Trophoblast cell (in vitro differentiated cells and primary cell): ENCODE measurements at regions not wholly inside any gene's neighbourhood (a gene's known extent, or its start where the extent isn't known, plus 50 kb on each side); places are given as distances from the start of the nearest gene placed in this dataset.

Source experiments
- DNase-seq, 2 donors: peaks; one replicate each; pipeline ENCODE4 v3.0.0-alpha.2; 2016
- H2AFZ ChIP-seq: 2 replicates; pipeline ENCODE4 v1.6.1; 2013; ENCODE audit warnings: low read length, moderate library complexity, mild to moderate bottlenecking; ENCODE audit not compliant: insufficient read depth, poor library complexity
- H2AK5ac ChIP-seq: 2 replicates; pipeline ENCODE4 v1.6.1; 2013; ENCODE audit warnings: mild to moderate bottlenecking, low read length
- H2BK120ac ChIP-seq: 2 replicates; pipeline ENCODE4 v1.6.1; 2013; ENCODE audit warnings: low read length, mild to moderate bottlenecking, moderate library complexity; ENCODE audit not compliant: insufficient read depth, poor library complexity
- H2BK12ac ChIP-seq: 2 replicates; pipeline ENCODE4 v1.6.1; 2013; ENCODE audit warnings: mild to moderate bottlenecking, low read length, moderate library complexity
- H2BK5ac ChIP-seq: 2 replicates; pipeline ENCODE4 v1.6.1; 2013; ENCODE audit warnings: low read length, low read depth, moderate library complexity, mild to moderate bottlenecking; ENCODE audit not compliant: poor library complexity
- H3K14ac ChIP-seq: 2 replicates; pipeline ENCODE4 v1.6.1; 2013; ENCODE audit warnings: mild to moderate bottlenecking, low read length
- H3K18ac ChIP-seq: 2 replicates; pipeline ENCODE4 v1.6.1; 2013; ENCODE audit warnings: mild to moderate bottlenecking, low read length
- H3K23ac ChIP-seq: 2 replicates; pipeline ENCODE4 v1.6.1; 2013; ENCODE audit warnings: low read length
- H3K27ac ChIP-seq: 2 replicates; pipeline ENCODE4 v1.5.1; 2013; ENCODE audit warnings: low read depth, mild to moderate bottlenecking, inconsistent platforms, low read length, moderate library complexity
- H3K27me3 ChIP-seq: 2 replicates; pipeline ENCODE4 v1.6.1; 2013; ENCODE audit warnings: inconsistent platforms, mild to moderate bottlenecking, low read length, moderate library complexity; ENCODE audit not compliant: insufficient read depth
- H3K36me3 ChIP-seq, 2 experiments: 1 replicate in 1 of 2; 2 replicates in 1 of 2; pipeline ENCODE4 v1.6.1; 2013; ENCODE audit warnings: low read length in 2 of 2, mild to moderate bottlenecking in 2 of 2, moderate library complexity in 1 of 2; ENCODE audit not compliant: insufficient read depth in 2 of 2, control insufficient read depth in 1 of 2
- H3K4ac ChIP-seq: 2 replicates; pipeline ENCODE4 v1.6.1; 2013; ENCODE audit warnings: low read depth, mild to moderate bottlenecking, low read length, moderate library complexity
- H3K4me1 ChIP-seq, 2 experiments: 1 replicate in 1 of 2; 2 replicates in 1 of 2; pipeline ENCODE4 v1.6.1; 2013; ENCODE audit warnings: low read length in 2 of 2, mild to moderate bottlenecking in 2 of 2, moderate library complexity in 1 of 2; ENCODE audit not compliant: insufficient read depth in 2 of 2, control insufficient read depth in 1 of 2
- H3K4me2 ChIP-seq: 2 replicates; pipeline ENCODE4 v1.6.1; 2013; ENCODE audit warnings: inconsistent platforms, mild to moderate bottlenecking, low read length, moderate library complexity
- H3K4me3 ChIP-seq: 2 replicates; pipeline ENCODE4 v1.5.1; 2013; ENCODE audit warnings: mild to moderate bottlenecking, low read depth, low read length, inconsistent platforms
- H3K79me1 ChIP-seq: one replicate; pipeline ENCODE4 v1.6.1; 2013; ENCODE audit warnings: low read length
- H3K79me2 ChIP-seq: 2 replicates; pipeline ENCODE4 v1.6.1; 2013; ENCODE audit warnings: low read length, mild to moderate bottlenecking; ENCODE audit not compliant: control insufficient read depth, insufficient read depth, poor library complexity
- H3K9ac ChIP-seq: 2 replicates; pipeline ENCODE4 v1.6.1; 2013; ENCODE audit warnings: mild to moderate bottlenecking, low read length
- H3K9me3 ChIP-seq: 2 replicates; pipeline ENCODE4 v1.6.1; 2013; ENCODE audit warnings: low read depth, mild to moderate bottlenecking, control low read depth, inconsistent platforms, low read length; ENCODE audit not compliant: insufficient read depth
- H4K12ac ChIP-seq: 2 replicates; pipeline ENCODE4 v1.6.1; 2013; ENCODE audit warnings: low read depth, mild to moderate bottlenecking, low read length, moderate library complexity
- H4K8ac ChIP-seq: 2 replicates; pipeline ENCODE4 v1.6.1; 2013; ENCODE audit warnings: low read depth, mild to moderate bottlenecking, low read length, moderate library complexity
- H4K91ac ChIP-seq: one replicate; pipeline ENCODE4 v1.6.1; 2013; ENCODE audit warnings: low read depth, mild to moderate bottlenecking, low read length, moderate library complexity
- WGBS: extraction: QIAGEN DNeasy Blood & Tissue Kit; methylation state at CpG from one replicate; pipeline ENCODE4 v1.1.7; 2013; ENCODE audit warnings: missing lambda C conversion rate; ENCODE audit not compliant: insufficient read length, insufficient coverage; ENCODE audit errors: extremely low coverage; 5-methylcytosine and 5-hydroxymethylcytosine counted together

DNA sequence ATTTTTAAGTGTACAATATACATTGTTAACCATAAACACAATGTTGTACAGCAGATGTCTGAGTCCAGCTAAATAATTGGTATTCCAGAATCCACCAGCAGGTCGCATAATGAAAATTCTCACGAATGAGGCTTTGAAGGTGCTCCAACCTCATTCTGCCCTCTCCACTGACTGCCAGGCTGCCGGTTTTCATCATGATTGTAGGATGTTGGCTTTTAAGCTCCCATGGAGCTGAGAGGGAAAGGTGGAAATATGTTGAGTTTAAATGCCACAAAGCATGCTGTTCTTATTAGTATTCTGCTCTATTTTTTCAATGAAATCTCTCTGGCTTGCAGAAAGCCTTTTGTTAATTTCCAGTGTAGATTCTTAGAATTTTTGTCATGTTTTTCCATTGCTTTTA lies 337.2 kb upstream of the DDI1 start:
- Histone ChIP-seq H3K23ac (no peak overlapping the region), H3K4me2 (no peak overlapping the region), H3K36me3 (no peaks in the 10 kb centered on the region)

GRCh38 chr11:103699656-103700055 lies 336.8 kb upstream of the DDI1 start:
- no peak overlapping the region for H4K91ac ChIP-seq
- H3K4me3 ChIP-seq: no peak overlapping the region
- H4K12ac ChIP-seq: no peak overlapping the region
- H4K8ac ChIP-seq: no peak overlapping the region
- no peak overlapping the region for H3K14ac ChIP-seq
- no peak overlapping the region for H3K27ac ChIP-seq
- H3K9ac ChIP-seq: no peak overlapping the region
- no peak overlapping the region for H2BK12ac ChIP-seq
- H3K23ac ChIP-seq: no peak overlapping the region
- H3K9me3 ChIP-seq: no peaks in the 10 kb centered on the region
- no peak overlapping the region for H2BK120ac ChIP-seq
- H2AFZ ChIP-seq: no peak overlapping the region
- H3K4me2 ChIP-seq: no peak overlapping the region
- no peak overlapping the region for H2AK5ac ChIP-seq
- no peaks in the 10 kb centered on the region for H3K27me3 ChIP-seq
- no peak overlapping the region for H3K18ac ChIP-seq
- no peak overlapping the region for H2BK5ac ChIP-seq
- no peaks in the 10 kb centered on the region for H3K79me1 ChIP-seq
- H3K79me2 ChIP-seq: no peaks in the 10 kb centered on the region
- no CpG with 5 or more reads among the region's 1 CpG for WGBS
- no peaks in the 10 kb centered on the region for H3K36me3 ChIP-seq
- H3K4ac ChIP-seq: no peak overlapping the region
- no peak for DNase-seq
- no peaks in the 10 kb centered on the region for H3K4me1 ChIP-seq

More for the DNA sequence above, 337.2 kb upstream of the DDI1 start:
- Histone ChIP-seq H2BK120ac (no peak overlapping the region), H3K27ac (no peak overlapping the region), H3K18ac (no peak overlapping the region), H2BK5ac (no peak overlapping the region), H3K4me1 (no peaks in the 10 kb centered on the region), H3K27me3 (no peaks in the 10 kb centered on the region), H3K9ac (no peak overlapping the region), H3K79me1 (no peaks in the 10 kb centered on the region), H2BK12ac (no peak overlapping the region), H3K4me3 (no peak overlapping the region), H3K4ac (no peak overlapping the region), H2AK5ac (no peak overlapping the region), H4K91ac (no peak overlapping the region), H3K14ac (no peak overlapping the region), H2AFZ (no peak overlapping the region), H3K79me2 (no peaks in the 10 kb centered on the region), H4K8ac (no peak overlapping the region), H3K9me3 (no peaks in the 10 kb centered on the region), H4K12ac (no peak overlapping the region)
- peak in 1 of 2 donors; percentile 2 for DNase-seq
- WGBS: no CpG with 5 or more reads among the region's 3 CpGs

- Histone ChIP-seq H3K27me3 (no peaks in the 10 kb centered on the region), H2AK5ac (no peak overlapping the region), H3K9ac (no peak overlapping the region), H3K79me2 (no peaks in the 10 kb centered on the region), H3K4me1 (no peaks in the 10 kb centered on the region), H3K4me2 (no peak overlapping the region), H2BK12ac (no peak overlapping the region), H4K8ac (no peak overlapping the region), H3K4me3 (no peak overlapping the region), H3K23ac (no peak overlapping the region), H3K18ac (no peak overlapping the region), H2BK120ac (no peak overlapping the region), H3K27ac (no peak overlapping the region), H2BK5ac (no peak overlapping the region), H3K14ac (no peak overlapping the region), H3K36me3 (no peaks in the 10 kb centered on the region), H3K4ac (no peak overlapping the region), H3K79me1 (no peaks in the 10 kb centered on the region), H3K9me3 (no peaks in the 10 kb centered on the region), H2AFZ (no peak overlapping the region), H4K91ac (no peak overlapping the region), H4K12ac (no peak overlapping the region)
- peak; percentile 32 to 57 for DNase-seq
- WGBS: no CpG with 5 or more reads among the region's 1 CpG
Observed at GRCh38 chr11:103700622-103701021, 335.8 kb upstream of the DDI1 start.

- H3K36me3 ChIP-seq: no peaks in the 10 kb centered on the region
- no peak overlapping the region for H2AFZ ChIP-seq
- H3K79me1 ChIP-seq: no peaks in the 10 kb centered on the region
- no peak overlapping the region for H2BK5ac ChIP-seq
- H4K12ac ChIP-seq: no peak overlapping the region
- no peak overlapping the region for H2AK5ac ChIP-seq
- H3K18ac ChIP-seq: no peak overlapping the region
- no peak overlapping the region for H2BK120ac ChIP-seq
- H2BK12ac ChIP-seq: no peak overlapping the region
- H3K4me1 ChIP-seq: no peaks in the 10 kb centered on the region
- H3K4me2 ChIP-seq: no peak overlapping the region
- H3K14ac ChIP-seq: no peak overlapping the region
- no peak overlapping the region for H4K91ac ChIP-seq
- no peaks in the 10 kb centered on the region for H3K79me2 ChIP-seq
- H3K9ac ChIP-seq: no peak overlapping the region
- H3K4ac ChIP-seq: no peak overlapping the region
- no peaks in the 10 kb centered on the region for H3K9me3 ChIP-seq
- no peak overlapping the region for H3K23ac ChIP-seq
- H3K27ac ChIP-seq: no peak overlapping the region
- no CpG with 5 or more reads among the region's 2 CpGs for WGBS
- H3K4me3 ChIP-seq: no peak overlapping the region
- H4K8ac ChIP-seq: no peak overlapping the region
- no peak for DNase-seq
- no peaks in the 10 kb centered on the region for H3K27me3 ChIP-seq
Observed at GRCh38 chr11:103703437-103703836, 333.0 kb upstream of the DDI1 start.
